Left lobe of liver (tissue), 2 donors: ENCODE measurements at regions not wholly inside any gene's neighbourhood (a gene's known extent, or its start where the extent isn't known, plus 50 kb on each side); places are given as distances from the start of the nearest gene placed in this dataset.
"Not testable (repeated sequence)": the region's sequence is repeated elsewhere in the genome, so short reads cannot be mapped to it uniquely, and the experiment has no call there.

Experiments used
- ATAC-seq: fragments of 200-7000 bp; cut with Tn5 transposase; one replicate; pipeline ENCODE4 v1.9.1; 2020; ENCODE audit warnings: mild to moderate bottlenecking, moderate library complexity
- DNase-seq: peaks from one replicate; pipeline ENCODE4 v3.0.0-alpha.2; 2020; ENCODE audit warnings: low spot score
- donor health status: DM: no; HTN: no; CAD: no; lungs with moderate emphysema.
- donor health status: DM: no; HTN: yes; CAD: no.

DNA sequence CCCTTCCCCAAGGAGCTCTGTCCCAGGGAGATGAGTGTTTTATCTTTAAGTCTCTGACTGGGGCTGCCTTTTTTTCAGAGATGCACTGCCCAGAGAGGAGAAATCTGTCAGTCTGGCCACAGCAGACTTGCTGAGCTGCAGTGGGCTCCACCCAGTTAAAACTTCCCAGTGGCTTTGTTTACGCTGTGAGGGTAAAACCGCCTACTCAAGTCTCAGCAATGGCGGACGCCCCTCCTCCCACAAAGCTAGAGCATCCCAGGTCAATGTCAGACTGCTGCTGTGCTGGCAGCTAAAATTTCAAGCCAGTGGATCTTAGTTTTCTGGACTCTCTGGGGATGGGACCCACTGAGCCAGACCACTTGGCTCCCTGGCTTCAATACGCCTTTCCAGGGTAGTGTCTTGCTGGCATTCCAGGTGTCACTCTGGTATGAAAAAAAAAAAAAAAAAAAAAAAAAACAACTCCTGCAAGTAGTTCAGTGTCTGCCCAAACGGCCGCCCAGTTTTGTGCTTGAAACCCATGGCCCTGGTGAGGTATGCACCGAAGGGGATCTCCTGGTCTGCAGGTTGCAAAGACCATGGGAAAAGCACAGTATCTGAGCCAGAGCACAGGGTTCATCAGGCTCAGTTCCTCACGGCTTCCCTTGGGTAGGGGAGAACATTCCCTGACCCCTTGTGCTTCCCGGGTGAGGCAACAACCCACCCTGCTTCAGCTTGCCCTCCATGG is 1616.1 kb upstream of the ADGRL3 start:
- no peak for ATAC-seq
- DNase-seq, result no peak

GRCh38 chr4:59597536-59598329 is 1602.4 kb upstream of the ADGRL3 start:
- ATAC-seq (no peak), DNase-seq (no peak)

DNA sequence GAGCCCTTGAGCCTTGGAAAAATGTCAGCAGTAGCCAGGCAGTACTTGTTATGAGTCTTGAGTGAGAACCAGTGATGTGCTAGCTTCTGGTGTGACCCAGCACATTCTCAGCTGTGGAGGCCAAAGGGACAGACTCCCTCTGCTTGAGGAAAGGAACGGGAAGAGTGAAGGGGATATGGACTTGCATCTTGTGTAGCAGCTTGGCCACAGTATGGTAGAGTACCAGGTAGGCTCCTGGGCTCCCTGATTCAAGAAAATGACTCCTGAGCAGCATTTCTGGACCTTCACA is 1601.9 kb upstream of the ADGRL3 start:
- no peak for DNase-seq
- ATAC-seq, result no peak

DNA sequence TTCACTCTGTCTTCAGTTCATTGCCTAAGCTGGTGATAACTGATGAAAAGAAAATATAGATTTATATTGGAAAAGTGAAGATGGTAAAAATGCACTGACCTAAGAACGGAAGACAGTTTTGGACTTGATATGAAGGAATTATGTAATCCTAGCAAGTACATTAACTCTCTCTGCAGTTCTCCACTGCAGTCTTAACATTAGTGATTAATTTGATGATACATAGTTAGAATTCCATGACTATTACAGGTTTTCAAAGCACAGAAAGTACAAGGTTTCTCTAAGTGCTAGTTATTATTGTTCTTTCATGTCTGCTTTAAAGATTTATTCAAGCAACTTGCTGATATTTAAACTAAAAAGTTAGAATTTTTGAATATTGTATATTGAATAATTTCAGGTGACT is 1591.7 kb upstream of the ADGRL3 start:
- DNase-seq, result no peak
- ATAC-seq, result no peak

DNA sequence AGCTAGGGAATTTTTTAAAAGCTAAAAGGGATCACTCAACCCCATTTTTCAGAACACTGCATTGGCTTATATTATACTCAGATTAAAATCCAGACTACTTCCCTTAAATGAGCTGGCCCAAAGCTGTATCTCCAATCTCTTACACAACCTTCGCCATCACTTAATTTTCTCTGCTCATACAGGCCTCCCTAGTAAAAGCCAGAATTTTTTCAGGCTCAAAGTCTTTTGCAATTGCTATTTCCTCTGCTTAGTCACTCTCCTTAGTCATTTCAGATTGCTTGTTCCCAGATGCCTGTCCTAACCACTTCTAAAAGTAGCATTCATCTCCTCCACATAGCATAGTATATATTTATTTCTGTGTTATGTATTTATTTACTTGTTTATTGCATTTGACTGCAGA is 1587.9 kb upstream of the ADGRL3 start:
- DNase-seq (no peak), ATAC-seq (peak; percentile 34)

- ATAC-seq, result no peak
- no peak for DNase-seq
Measured at GRCh38 chr4:59615316-59615715, 1584.8 kb upstream of the ADGRL3 start.

DNA sequence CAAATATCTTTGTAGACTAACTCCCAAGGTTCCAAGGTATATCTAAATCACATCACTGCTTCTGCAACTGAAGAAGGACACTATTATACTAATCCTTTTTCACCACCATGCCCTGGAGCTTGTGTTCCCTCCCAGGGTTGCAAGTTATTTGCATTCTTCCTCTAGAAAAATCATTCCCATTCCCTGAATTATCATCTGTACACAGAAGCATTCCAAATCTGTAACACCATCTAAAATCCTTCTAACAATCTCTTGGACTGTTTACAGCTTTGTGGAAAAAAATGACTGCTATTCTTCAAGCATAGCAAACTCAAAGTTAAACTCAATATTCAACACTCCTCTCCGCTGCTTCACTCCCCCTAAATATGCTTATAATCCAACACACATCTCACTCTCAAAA is 1570.8 kb upstream of the ADGRL3 start:
- DNase-seq (no peak), ATAC-seq (no peak)

DNA sequence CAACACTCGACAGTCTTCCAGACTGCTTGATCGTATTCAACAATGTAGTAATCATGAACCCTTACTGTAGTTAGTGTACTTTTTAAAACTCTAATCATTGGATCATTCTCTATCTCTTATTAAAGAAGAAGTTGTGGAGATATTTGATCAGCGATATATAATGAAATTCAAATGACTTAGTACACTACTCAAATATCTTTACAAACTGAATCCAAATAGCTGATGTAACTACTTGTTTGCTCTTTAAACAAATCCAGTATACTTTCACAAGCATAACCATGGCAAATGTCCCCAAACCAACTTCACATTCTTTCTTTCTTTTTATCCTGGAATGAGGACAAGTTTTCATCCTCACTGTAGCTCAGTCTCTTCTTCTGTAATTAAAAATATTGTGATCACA is 1569.9 kb upstream of the ADGRL3 start:
- DNase-seq, result no peak
- peak; percentile 70 for ATAC-seq

- DNase-seq (no peak), ATAC-seq (no peak)
Measured at GRCh38 chr4:59630922-59631321, 1569.2 kb upstream of the ADGRL3 start.

DNA sequence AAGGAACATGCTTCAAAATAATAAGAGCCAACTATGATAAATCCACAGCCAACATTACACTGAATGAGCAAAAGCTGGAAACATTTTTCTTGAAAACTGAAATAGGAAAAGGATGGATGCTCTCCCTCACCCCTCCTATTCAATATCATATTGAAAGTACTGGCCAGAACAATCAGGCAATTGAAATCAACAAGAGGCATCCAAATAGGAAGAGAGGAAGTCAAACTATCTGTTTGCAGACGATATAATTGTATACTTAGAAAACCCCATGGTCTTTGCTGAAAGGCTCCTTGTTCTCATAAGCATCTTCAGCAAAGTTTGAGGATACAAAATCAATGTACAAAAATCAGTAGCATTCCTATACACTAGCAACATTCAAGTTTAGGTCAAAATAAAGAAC is 1562.5 kb upstream of the ADGRL3 start:
- DNase-seq, result no peak
- ATAC-seq, result no peak

DNA sequence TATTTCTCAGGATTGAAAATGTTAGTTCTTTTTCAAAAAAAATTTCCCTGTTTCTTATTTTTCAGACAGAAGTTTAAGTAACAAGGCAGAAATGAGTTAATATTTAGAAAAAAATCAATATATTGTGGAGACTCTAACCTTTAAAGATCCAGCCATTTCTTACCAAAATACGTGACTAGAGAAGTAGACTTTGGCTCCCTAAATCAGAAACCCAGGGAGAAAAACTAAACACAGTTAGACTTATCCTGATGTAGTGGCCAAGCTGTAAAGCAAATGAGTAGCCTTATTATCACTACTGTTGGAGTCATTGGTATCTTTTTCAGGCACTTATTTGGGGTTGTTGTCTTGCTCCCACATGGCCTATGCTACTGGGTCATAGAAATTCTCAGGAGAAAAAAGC is 1556.4 kb upstream of the ADGRL3 start:
- no peak for DNase-seq

GRCh38 chr4:59644765-59645164 is 1555.4 kb upstream of the ADGRL3 start:
- no peak for DNase-seq
- ATAC-seq, result no peak

More for the DNA sequence above, 1556.4 kb upstream of the ADGRL3 start:
- ATAC-seq, result peak; percentile 95

DNA sequence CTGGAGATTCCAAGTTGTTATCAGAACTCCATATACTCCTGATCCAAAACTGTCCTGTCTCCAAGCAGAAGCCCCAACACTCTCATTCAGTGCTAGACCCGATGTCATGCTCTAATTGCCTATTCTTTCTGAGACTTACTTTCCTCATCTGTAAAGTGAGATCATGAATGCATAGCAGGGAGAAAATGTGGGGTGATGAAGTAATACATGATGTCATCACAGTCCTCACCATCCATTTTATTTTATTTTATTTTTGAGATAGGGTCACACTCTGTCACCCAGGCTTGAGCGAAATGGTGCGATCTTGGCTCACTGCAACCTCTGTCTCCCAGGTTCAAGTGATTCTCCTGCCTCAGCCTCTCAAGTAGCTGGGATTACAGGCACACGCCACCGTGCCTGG is 1554.0 kb upstream of the ADGRL3 start:
- ATAC-seq, result no peak

DNA sequence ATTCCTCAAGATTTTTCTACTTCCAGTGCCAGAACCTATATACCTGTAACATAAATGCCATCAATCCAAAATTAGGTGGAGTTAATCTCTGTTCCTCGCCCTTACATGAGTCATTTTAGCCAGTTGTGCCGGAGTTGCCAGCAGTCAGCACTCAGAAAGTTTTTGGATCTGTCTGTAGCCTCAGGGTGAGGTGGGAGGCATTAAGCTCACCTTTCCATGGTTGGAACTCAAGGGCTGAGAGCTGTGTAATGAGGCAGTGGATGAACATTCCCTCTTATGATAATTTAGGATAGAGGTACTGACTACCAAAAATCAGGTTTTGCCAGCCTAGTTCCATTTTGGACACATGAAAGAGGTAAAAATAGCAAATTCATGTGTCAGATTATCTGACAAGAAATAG is 1553.1 kb upstream of the ADGRL3 start:
- DNase-seq, result no peak

More for the DNA sequence above, 1554.0 kb upstream of the ADGRL3 start:
- DNase-seq, result no peak

DNA sequence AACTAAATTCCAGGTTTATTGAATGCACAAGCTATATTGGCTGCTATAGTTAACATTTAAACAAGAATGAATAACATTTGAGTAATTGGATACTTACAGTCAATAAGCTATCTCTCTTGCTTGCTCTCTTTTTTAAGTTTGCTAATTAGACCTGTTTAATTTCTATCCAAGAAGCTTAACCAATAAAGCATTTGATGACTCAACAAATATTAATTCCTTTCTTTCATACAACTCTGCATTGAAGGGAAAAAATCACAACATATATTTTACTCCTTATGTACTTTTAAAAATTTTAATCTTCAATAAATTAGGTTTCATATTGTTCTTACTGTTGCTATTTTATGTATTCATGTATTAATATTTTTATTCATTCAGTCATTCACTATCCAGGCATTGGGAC is 1552.6 kb upstream of the ADGRL3 start:
- DNase-seq (no peak), ATAC-seq (no peak)

More for the DNA sequence above, 1553.1 kb upstream of the ADGRL3 start:
- ATAC-seq, result no peak

GRCh38 chr4:59650861-59651260 is 1549.3 kb upstream of the ADGRL3 start:
- ATAC-seq (no peak), DNase-seq (no peak)

GRCh38 chr4:59655996-59656395 is 1544.1 kb upstream of the ADGRL3 start:
- ATAC-seq (no peak), DNase-seq (no peak)

DNA sequence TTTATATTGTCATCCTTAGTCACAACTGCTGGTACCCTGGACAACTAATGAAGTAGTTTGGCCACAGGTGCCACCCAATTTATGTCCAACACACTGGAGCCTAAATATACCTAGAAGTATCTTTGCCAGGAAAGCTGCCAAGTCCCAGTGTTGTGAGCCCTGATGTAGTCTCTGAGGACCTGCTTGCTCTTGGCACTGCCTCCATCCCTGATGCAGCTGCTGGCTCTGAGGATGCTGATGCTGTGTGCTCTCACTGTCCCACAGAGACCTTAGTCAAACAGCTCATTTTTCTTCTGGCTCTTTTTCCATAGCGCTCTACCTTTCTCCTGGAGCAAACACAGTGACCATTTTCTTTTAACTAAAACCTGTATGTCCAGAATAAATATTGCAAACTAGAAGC is 1535.4 kb upstream of the ADGRL3 start:
- DNase-seq (no peak), ATAC-seq (no peak)

DNA sequence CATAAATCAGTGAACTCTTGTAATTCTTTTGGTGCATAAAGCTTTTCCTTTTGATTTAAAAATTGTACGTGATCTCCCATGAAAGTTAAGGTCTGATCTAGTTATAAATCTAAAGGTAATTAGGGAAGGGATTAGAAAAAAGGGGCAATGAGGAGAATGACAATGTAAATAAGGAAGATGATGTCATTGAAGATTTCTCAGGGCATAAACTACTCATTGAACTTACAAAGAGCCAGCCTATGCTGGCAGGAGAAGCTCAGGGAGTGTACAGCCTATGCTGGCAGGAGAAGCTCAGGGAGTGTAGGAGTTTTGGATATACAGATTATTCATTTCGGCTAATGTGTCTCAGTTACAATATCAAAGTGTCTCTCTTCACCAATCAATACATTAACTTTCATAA is 1533.5 kb upstream of the ADGRL3 start:
- DNase-seq, result no peak
- ATAC-seq, result no peak

GRCh38 chr4:59671037-59671436 is 1529.1 kb upstream of the ADGRL3 start:
- ATAC-seq (no peak), DNase-seq (no peak)

GRCh38 chr4:59676389-59676788 is 1523.7 kb upstream of the ADGRL3 start:
- DNase-seq (no peak), ATAC-seq (no peak)

DNA sequence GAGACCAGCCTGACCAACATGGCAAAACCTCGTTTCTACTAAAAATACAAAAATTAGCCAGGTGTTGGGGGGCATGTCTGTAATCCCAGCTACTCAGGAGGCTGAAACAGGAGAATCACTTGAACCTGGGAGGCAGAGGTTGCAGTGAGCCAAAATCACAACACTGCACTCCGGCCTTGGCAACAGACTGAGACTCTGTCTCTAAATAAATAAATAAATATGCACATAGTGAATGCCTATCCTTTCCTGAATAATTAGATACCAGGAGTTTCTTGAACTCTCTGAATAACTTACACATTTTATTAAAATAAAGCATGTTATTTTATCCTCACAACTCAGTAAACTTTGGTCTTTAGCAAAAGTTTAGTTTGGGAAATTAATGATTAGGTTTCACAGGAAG is 1523.1 kb upstream of the ADGRL3 start:
- not testable (repeated sequence) for ATAC-seq, DNase-seq

DNA sequence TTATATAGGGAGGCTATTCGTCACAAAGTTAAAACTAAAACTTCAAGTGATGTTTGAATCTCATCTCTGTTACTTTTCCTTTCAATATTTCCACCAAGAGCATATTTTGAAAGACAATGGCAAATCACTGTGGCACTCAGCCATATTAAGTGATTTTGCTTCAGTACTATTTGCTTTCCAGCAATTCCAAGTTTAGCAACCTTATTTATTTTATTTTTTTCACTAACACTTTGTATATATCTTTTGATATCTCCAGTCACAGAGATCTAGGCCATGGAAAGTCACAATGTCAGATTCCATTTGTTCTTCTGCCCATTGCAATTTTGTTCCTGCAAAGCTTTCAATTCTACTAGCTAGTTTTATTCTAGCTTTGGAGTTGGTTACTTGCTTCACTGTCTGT is 1514.5 kb upstream of the ADGRL3 start:
- DNase-seq, result no peak
- peak; percentile 56 for ATAC-seq
